ENCODE measurements at regions not wholly inside any gene's neighbourhood (a gene's known extent, or its start where the extent isn't known, plus 50 kb on each side); places are given as distances from the start of the nearest gene placed in this dataset.

GRCh38 chr13:70894258-70894657 lies 786.0 kb upstream of the KLHL1 start:
- H3K9ac ChIP-seq, result no peak overlapping the region
- H3K9me3 ChIP-seq (ENCODE audit: control insufficient read depth, low read length), result no peaks in the 10 kb centered on the region
- no peak overlapping the region for H2AFZ ChIP-seq
- TF ChIP-seq CTCF (IDR thresholded peaks at IDR 0.05), result no peak
- no peaks in the 10 kb centered on the region for H3K36me3 ChIP-seq (ENCODE audit: control insufficient read depth, insufficient read depth, low read length)
- H3K4me1 ChIP-seq, result no peaks in the 10 kb centered on the region
- no peak overlapping the region for H3K27ac ChIP-seq
- H3K4me3 ChIP-seq (ENCODE audit: low read depth, low read length), result no peak overlapping the region
- H3K27me3 ChIP-seq (ENCODE audit: control insufficient read depth, insufficient read depth, low read length), result no peaks in the 10 kb centered on the region
- H3K4me2 ChIP-seq (ENCODE audit: low read length), result no peak overlapping the region
- no peaks in the 10 kb centered on the region for H3K79me2 ChIP-seq

- H3K9ac ChIP-seq, result no peak overlapping the region
- no peak overlapping the region for H2AFZ ChIP-seq
- no peak for TF ChIP-seq CTCF (IDR thresholded peaks at IDR 0.05)
- H3K9me3 ChIP-seq (ENCODE audit: control insufficient read depth, low read length), result no peaks in the 10 kb centered on the region
- H3K79me2 ChIP-seq, result no peaks in the 10 kb centered on the region
- no peak overlapping the region for H3K4me2 ChIP-seq (ENCODE audit: low read length)
- no peaks in the 10 kb centered on the region for H3K4me1 ChIP-seq
- H3K27me3 ChIP-seq (ENCODE audit: control insufficient read depth, insufficient read depth, low read length), result no peaks in the 10 kb centered on the region
- H3K27ac ChIP-seq, result no peak overlapping the region
- H3K4me3 ChIP-seq (ENCODE audit: low read depth, low read length), result no peak overlapping the region
- no peaks in the 10 kb centered on the region for H3K36me3 ChIP-seq (ENCODE audit: control insufficient read depth, insufficient read depth, low read length)
Observed at GRCh38 chr13:70893832-70894231, 785.6 kb upstream of the KLHL1 start.

GRCh38 chr13:70890289-70890688 lies 782.0 kb upstream of the KLHL1 start:
- Histone ChIP-seq H3K4me1 (no peaks in the 10 kb centered on the region), H3K4me2 (ENCODE audit: low read length) (no peak overlapping the region), H3K36me3 (ENCODE audit: control insufficient read depth, insufficient read depth, low read length) (no peaks in the 10 kb centered on the region), H3K27ac (no peak overlapping the region), H3K79me2 (no peaks in the 10 kb centered on the region), H3K9ac (no peak overlapping the region), H3K4me3 (ENCODE audit: low read depth, low read length) (no peak overlapping the region), H3K9me3 (ENCODE audit: control insufficient read depth, low read length) (no peaks in the 10 kb centered on the region), H2AFZ (no peak overlapping the region), H3K27me3 (ENCODE audit: control insufficient read depth, insufficient read depth, low read length) (no peaks in the 10 kb centered on the region)
- TF ChIP-seq CTCF (IDR thresholded peaks at IDR 0.05), result no peak

GRCh38 chr13:70889163-70889562 lies 780.9 kb upstream of the KLHL1 start:
- no peak overlapping the region for H3K4me3 ChIP-seq (ENCODE audit: low read depth, low read length)
- no peaks in the 10 kb centered on the region for H3K4me1 ChIP-seq
- no peaks in the 10 kb centered on the region for H3K36me3 ChIP-seq (ENCODE audit: control insufficient read depth, insufficient read depth, low read length)
- no peaks in the 10 kb centered on the region for H3K79me2 ChIP-seq
- no peaks in the 10 kb centered on the region for H3K9me3 ChIP-seq (ENCODE audit: control insufficient read depth, low read length)
- H3K4me2 ChIP-seq (ENCODE audit: low read length), result no peak overlapping the region
- no peak overlapping the region for H3K9ac ChIP-seq
- no peak for TF ChIP-seq CTCF (IDR thresholded peaks at IDR 0.05)
- no peak overlapping the region for H3K27ac ChIP-seq
- no peaks in the 10 kb centered on the region for H3K27me3 ChIP-seq (ENCODE audit: control insufficient read depth, insufficient read depth, low read length)
- H2AFZ ChIP-seq, result no peak overlapping the region

GRCh38 chr13:70884196-70884595 lies 775.9 kb upstream of the KLHL1 start:
- TF ChIP-seq CTCF (IDR thresholded peaks at IDR 0.05), result no peak
- H3K4me1 ChIP-seq, result no peaks in the 10 kb centered on the region
- no peaks in the 10 kb centered on the region for H3K36me3 ChIP-seq (ENCODE audit: control insufficient read depth, insufficient read depth, low read length)
- H3K9ac ChIP-seq, result no peak overlapping the region
- H3K79me2 ChIP-seq, result no peaks in the 10 kb centered on the region
- H3K4me2 ChIP-seq (ENCODE audit: low read length), result no peak overlapping the region
- no peak overlapping the region for H3K27ac ChIP-seq
- H3K27me3 ChIP-seq (ENCODE audit: control insufficient read depth, insufficient read depth, low read length), result no peaks in the 10 kb centered on the region
- H2AFZ ChIP-seq, result no peak overlapping the region
- no peak overlapping the region for H3K4me3 ChIP-seq (ENCODE audit: low read depth, low read length)
- no peaks in the 10 kb centered on the region for H3K9me3 ChIP-seq (ENCODE audit: control insufficient read depth, low read length)

Measured in parathyroid adenoma (tissue), 2 donors.